Loucy (cell line): ENCODE measurements at regions not wholly inside any gene's neighbourhood (a gene's known extent, or its start where the extent isn't known, plus 50 kb on each side); places are given as distances from the start of the nearest gene placed in this dataset.

ENCODE experiments used
- EZH2phosphoT487 ChIP-seq: fragments of 200-600 bp; IDR thresholded peaks from 2 replicates; pipeline ENCODE4 v1.6.1; 2018; ENCODE audit warnings: antibody characterized with exemption, mild to moderate bottlenecking, moderate library complexity, borderline replicate concordance
- TF ChIP-seq, protein P1 (sequence below): fragments of 200-600 bp; sonication (generic); conservative IDR thresholded peaks from 2 replicates; pipeline ENCODE4 v1.5.1; 2014; ENCODE audit warnings: mild to moderate bottlenecking, antibody characterized with exemption, low read length

DNA sequence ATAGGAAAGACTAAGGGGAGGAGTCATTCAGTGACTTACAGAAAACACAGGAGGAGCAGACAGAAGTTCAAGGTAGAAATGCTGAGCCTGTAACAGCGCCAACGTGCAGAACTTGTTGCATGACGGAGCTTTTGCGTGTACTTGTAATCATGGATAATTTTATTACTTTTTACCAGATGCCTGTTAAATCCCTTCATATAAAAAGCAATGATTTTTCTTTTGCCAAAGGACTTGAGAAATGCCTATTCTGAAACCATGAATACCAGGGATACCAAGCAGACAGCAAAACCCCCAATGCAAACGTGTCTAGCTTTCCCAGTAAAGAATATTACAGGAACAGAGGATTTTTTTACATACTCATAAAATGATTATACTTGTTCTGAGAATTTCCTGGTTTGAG is 163.6 kb upstream of the GSC start:
- TF ChIP-seq, protein P1, sequence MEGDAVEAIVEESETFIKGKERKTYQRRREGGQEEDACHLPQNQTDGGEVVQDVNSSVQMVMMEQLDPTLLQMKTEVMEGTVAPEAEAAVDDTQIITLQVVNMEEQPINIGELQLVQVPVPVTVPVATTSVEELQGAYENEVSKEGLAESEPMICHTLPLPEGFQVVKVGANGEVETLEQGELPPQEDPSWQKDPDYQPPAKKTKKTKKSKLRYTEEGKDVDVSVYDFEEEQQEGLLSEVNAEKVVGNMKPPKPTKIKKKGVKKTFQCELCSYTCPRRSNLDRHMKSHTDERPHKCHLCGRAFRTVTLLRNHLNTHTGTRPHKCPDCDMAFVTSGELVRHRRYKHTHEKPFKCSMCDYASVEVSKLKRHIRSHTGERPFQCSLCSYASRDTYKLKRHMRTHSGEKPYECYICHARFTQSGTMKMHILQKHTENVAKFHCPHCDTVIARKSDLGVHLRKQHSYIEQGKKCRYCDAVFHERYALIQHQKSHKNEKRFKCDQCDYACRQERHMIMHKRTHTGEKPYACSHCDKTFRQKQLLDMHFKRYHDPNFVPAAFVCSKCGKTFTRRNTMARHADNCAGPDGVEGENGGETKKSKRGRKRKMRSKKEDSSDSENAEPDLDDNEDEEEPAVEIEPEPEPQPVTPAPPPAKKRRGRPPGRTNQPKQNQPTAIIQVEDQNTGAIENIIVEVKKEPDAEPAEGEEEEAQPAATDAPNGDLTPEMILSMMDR: no peak
- TF ChIP-seq EZH2phosphoT487: no peak
